ENCODE measurements at regions not wholly inside any gene's neighbourhood (a gene's known extent, or its start where the extent isn't known, plus 50 kb on each side); places are given as distances from the start of the nearest gene placed in this dataset.

DNA sequence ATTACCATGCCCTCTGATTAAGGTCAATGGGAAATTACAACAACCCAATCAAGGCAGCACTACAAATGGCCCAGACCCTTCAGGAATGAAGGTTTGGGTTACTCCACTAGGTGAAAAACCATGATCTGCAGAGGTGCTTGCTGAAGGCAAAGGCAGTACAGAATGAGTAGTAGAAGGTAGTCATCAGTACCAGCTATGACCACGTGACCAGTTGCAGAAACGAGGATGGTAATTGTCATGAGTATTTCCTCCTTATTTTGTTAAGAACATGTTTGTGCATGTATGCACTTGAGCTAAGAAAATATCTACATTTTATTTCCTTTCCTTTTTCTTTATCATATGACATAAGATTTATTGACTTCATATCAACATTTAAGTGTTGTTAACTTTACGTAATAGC lies 607.1 kb downstream of the KCNT2 start:
- Histone ChIP-seq H3K4me3 (ENCODE audit: low read depth, low read length) (no peak overlapping the region), H3K36me3 (ENCODE audit: control insufficient read depth, insufficient read depth, low read length) (no peaks in the 10 kb centered on the region), H3K27me3 (replicated peaks; ENCODE audit: control insufficient read depth, insufficient read depth, low read length) (no peaks in the 10 kb centered on the region), H3K4me1 (no peaks in the 10 kb centered on the region), H3K9me3 (no peaks in the 10 kb centered on the region)
- BruUV-seq (replicated peaks) = no TSS peak
- no peaks in the 10 kb centered on the region for H3K27me3 Mint-ChIP-seq (ENCODE audit: insufficient read depth, unreplicated experiment)
- no peaks in the 10 kb centered on the region for H3K9me3 Mint-ChIP-seq (ENCODE audit: unreplicated experiment)
- ChIA-PET POLR2A (no interaction called here), CTCF (no interaction called here)
- DNase-seq = no peak
- no peaks in the 10 kb centered on the region for H3K4me1 Mint-ChIP-seq (ENCODE audit: low read depth, unreplicated experiment)
- H3K36me3 Mint-ChIP-seq (ENCODE audit: insufficient read depth, unreplicated experiment) = no peaks in the 10 kb centered on the region
- no peak overlapping the region for H3K4me3 Mint-ChIP-seq (ENCODE audit: unreplicated experiment)
- no peak overlapping the region for H3K27ac Mint-ChIP-seq (ENCODE audit: unreplicated experiment)
- intact Hi-C loops (cut with micrococcal nuclease; ENCODE audit: unreplicated experiment) = no loop called here
- no peak for TF ChIP-seq CTCF (IDR thresholded peaks at IDR 0.05; ENCODE audit: insufficient read depth in 1 of 2, low read depth in 1 of 2, low read length in 1 of 2, severe bottlenecking in 1 of 2, unreplicated experiment in 1 of 2)

DNA sequence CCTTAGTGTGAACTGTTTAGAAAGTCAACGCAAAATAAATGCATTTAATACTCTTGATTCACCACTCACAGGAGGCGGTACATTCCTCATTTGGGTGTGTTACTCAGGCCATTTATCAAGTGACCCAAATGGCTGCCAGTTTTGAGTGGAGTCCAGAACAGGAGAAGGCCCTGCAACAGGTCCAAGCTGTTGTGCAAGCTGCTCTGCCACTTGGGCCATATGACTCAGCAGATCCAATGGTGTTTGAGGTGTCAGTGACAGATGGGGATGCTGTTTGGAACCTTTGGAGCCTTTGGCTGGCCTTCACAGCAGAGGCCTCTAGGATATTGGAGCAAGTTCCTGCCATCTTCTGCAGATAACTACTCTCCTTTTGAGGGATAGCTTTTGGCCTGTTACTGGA lies 609.2 kb downstream of the KCNT2 start:
- H3K4me1 Mint-ChIP-seq (ENCODE audit: low read depth, unreplicated experiment) = no peaks in the 10 kb centered on the region
- H3K4me3 Mint-ChIP-seq (ENCODE audit: unreplicated experiment) = no peak overlapping the region
- H3K27ac Mint-ChIP-seq (ENCODE audit: unreplicated experiment) = no peak overlapping the region
- no peaks in the 10 kb centered on the region for H3K36me3 Mint-ChIP-seq (ENCODE audit: insufficient read depth, unreplicated experiment)
- no peak for DNase-seq
- no TSS peak for BruUV-seq (replicated peaks)
- H3K9me3 Mint-ChIP-seq (ENCODE audit: unreplicated experiment) = no peaks in the 10 kb centered on the region
- no peak overlapping the region for H3K4me3 ChIP-seq (ENCODE audit: low read depth, low read length)
- H3K9me3 ChIP-seq = no peaks in the 10 kb centered on the region
- no peak for TF ChIP-seq CTCF (IDR thresholded peaks at IDR 0.05; ENCODE audit: insufficient read depth in 1 of 2, low read depth in 1 of 2, low read length in 1 of 2, severe bottlenecking in 1 of 2, unreplicated experiment in 1 of 2)
- ChIA-PET POLR2A (no interaction called here), CTCF (no interaction called here)
- no peaks in the 10 kb centered on the region for H3K27me3 ChIP-seq (replicated peaks; ENCODE audit: control insufficient read depth, insufficient read depth, low read length)
- no peaks in the 10 kb centered on the region for H3K4me1 ChIP-seq
- intact Hi-C loops (cut with micrococcal nuclease; ENCODE audit: unreplicated experiment) = no loop called here
- H3K36me3 ChIP-seq (ENCODE audit: control insufficient read depth, insufficient read depth, low read length) = no peaks in the 10 kb centered on the region
- no peaks in the 10 kb centered on the region for H3K27me3 Mint-ChIP-seq (ENCODE audit: insufficient read depth, unreplicated experiment)

GRCh38 chr1:195981448-195982139 lies 626.6 kb downstream of the KCNT2 start:
- Mint-ChIP-seq H3K36me3 (ENCODE audit: insufficient read depth, unreplicated experiment) (no peaks in the 10 kb centered on the region), H3K4me1 (ENCODE audit: low read depth, unreplicated experiment) (no peaks in the 10 kb centered on the region), H3K27ac (ENCODE audit: unreplicated experiment) (no peak overlapping the region), H3K9me3 (ENCODE audit: unreplicated experiment) (no peaks in the 10 kb centered on the region), H3K27me3 (ENCODE audit: insufficient read depth, unreplicated experiment) (no peaks in the 10 kb centered on the region), H3K4me3 (ENCODE audit: unreplicated experiment) (no peak overlapping the region)
- ChIA-PET CTCF (no interaction called here), POLR2A (no interaction called here)
- Histone ChIP-seq H3K9me3 (no peaks in the 10 kb centered on the region), H3K4me1 (no peaks in the 10 kb centered on the region), H3K36me3 (ENCODE audit: control insufficient read depth, insufficient read depth, low read length) (no peaks in the 10 kb centered on the region), H3K27me3 (replicated peaks; ENCODE audit: control insufficient read depth, insufficient read depth, low read length) (no peaks in the 10 kb centered on the region), H3K4me3 (ENCODE audit: low read depth, low read length) (no peak overlapping the region)
- DNase-seq = no peak
- intact Hi-C loops (cut with micrococcal nuclease; ENCODE audit: unreplicated experiment) = no loop called here
- BruUV-seq (replicated peaks) = no TSS peak
- no peak for TF ChIP-seq CTCF (IDR thresholded peaks at IDR 0.05; ENCODE audit: insufficient read depth in 1 of 2, low read depth in 1 of 2, low read length in 1 of 2, severe bottlenecking in 1 of 2, unreplicated experiment in 1 of 2)
